MM.1S (cell line): ENCODE measurements at regions not wholly inside any gene's neighbourhood (a gene's known extent, or its start where the extent isn't known, plus 50 kb on each side); places are given as distances from the start of the nearest gene placed in this dataset.

Experiments
- DNase-seq: peaks from one replicate; pipeline ENCODE4 v3.0.0-alpha.2; 2015
- H2AFZ ChIP-seq: fragments of 300-600 bp; sonication (generic); 2 replicates; pipeline ENCODE4 v1.6.0; 2016; ENCODE audit warnings: antibody characterized with exemption, low read length
- H3F3A ChIP-seq: fragments of 300-600 bp; sonication (generic); 2 replicates; pipeline ENCODE4 v1.6.1; 2016; ENCODE audit warnings: mild to moderate bottlenecking, antibody characterized with exemption, low read length, moderate library complexity, mixed read lengths; ENCODE audit not compliant: insufficient read depth
- H3K27ac ChIP-seq: fragments of 300-600 bp; sonication (generic); 2 replicates; pipeline ENCODE4 v1.5.1; 2016; ENCODE audit warnings: mild to moderate bottlenecking, low read length
- H3K27me3 ChIP-seq: fragments of 300-600 bp; sonication (generic); replicated peaks from 2 replicates; pipeline ENCODE4 v1.6.0; 2016; ENCODE audit warnings: low read length; ENCODE audit not compliant: insufficient read depth
- H3K36me3 ChIP-seq: fragments of 300-600 bp; sonication (generic); replicated peaks from 2 replicates; pipeline ENCODE4 v1.6.1; 2016; ENCODE audit warnings: mild to moderate bottlenecking, low read length, mixed read lengths; ENCODE audit not compliant: insufficient read depth
- H3K4me1 ChIP-seq: fragments of 300-600 bp; sonication (generic); 2 replicates; pipeline ENCODE4 v1.6.1; 2016; ENCODE audit warnings: low read length, mixed read lengths
- H3K4me2 ChIP-seq: fragments of 300-600 bp; sonication (generic); 2 replicates; pipeline ENCODE4 v1.6.0; 2016; ENCODE audit warnings: low read depth, low read length
- H3K4me3 ChIP-seq: fragments of 300-600 bp; sonication (generic); 2 replicates; pipeline ENCODE4 v1.5.1; 2016; ENCODE audit warnings: low read length, mixed read lengths
- H3K79me2 ChIP-seq: fragments of 300-600 bp; sonication (generic); 2 replicates; pipeline ENCODE4 v1.6.1; 2016; ENCODE audit warnings: mixed run types, low read length, mixed read lengths
- H3K9ac ChIP-seq: fragments of 300-600 bp; sonication (generic); 2 replicates; pipeline ENCODE4 v1.6.1; 2016; ENCODE audit warnings: low read length, mixed read lengths
- H3K9me2 ChIP-seq: fragments of 300-600 bp; sonication (generic); replicated peaks from 2 replicates; pipeline ENCODE4 v1.6.1; 2016; ENCODE audit warnings: mild to moderate bottlenecking, low read length, mixed read lengths; ENCODE audit not compliant: insufficient read depth
- H3K9me3 ChIP-seq: fragments of 300-600 bp; sonication (generic); replicated peaks from 2 replicates; pipeline ENCODE4 v1.6.1; 2016; ENCODE audit warnings: mild to moderate bottlenecking, low read length, mixed read lengths; ENCODE audit not compliant: insufficient read depth
- H4K20me1 ChIP-seq: fragments of 300-600 bp; sonication (generic); 2 replicates; pipeline ENCODE4 v1.6.1; 2016; ENCODE audit warnings: mild to moderate bottlenecking, low read length, moderate library complexity, mixed read lengths; ENCODE audit not compliant: insufficient read depth
- CTCF ChIP-seq: fragments of 300-600 bp; sonication (generic); IDR thresholded peaks from 2 replicates; pipeline ENCODE4 v1.5.1; 2016; ENCODE audit warnings: antibody characterized with exemption, low read length, mixed read lengths
- EZH2 ChIP-seq: fragments of 300-600 bp; sonication (generic); optimal IDR thresholded peaks from 2 replicates; pipeline ENCODE3; 2017; ENCODE audit warnings: low read depth, mild to moderate bottlenecking, antibody characterized with exemption, low read length, mixed read lengths
- EZH2phosphoT487 ChIP-seq: fragments of 300-600 bp; sonication (generic); IDR thresholded peaks from 2 replicates; pipeline ENCODE4 v1.6.1; 2018; ENCODE audit warnings: antibody characterized with exemption, low read length

DNA sequence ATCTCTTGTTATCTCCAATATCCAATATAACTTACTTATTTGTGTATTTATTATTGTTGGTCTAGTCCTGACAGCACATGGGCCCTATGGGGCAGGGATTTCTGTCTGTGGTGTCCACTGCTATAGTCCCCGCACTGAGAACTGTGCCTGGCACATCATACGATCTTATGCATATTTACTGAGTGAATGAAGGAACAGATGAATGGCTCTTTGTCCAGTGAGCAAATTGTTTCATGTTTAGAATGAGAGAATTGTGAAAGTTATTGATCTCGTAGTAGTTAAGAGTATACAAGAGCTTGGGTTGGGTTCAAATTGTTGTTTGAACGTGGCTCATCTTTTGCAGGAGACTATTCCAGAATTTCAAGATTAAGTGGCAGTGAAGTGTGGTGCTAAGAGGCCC, 96.1 kb upstream of the SLC34A2 start:
- Histone ChIP-seq H3K4me1 (no peaks in the 10 kb centered on the region), H3F3A (no peaks in the 10 kb centered on the region), H3K9me3 (no peaks in the 10 kb centered on the region), H3K9me2 (no peaks in the 10 kb centered on the region), H3K27me3 (no peaks in the 10 kb centered on the region), H3K27ac (no peak overlapping the region), H3K4me3 (no peak overlapping the region), H3K9ac (no peak overlapping the region), H2AFZ (no peak overlapping the region), H3K36me3 (no peaks in the 10 kb centered on the region), H3K79me2 (no peaks in the 10 kb centered on the region), H4K20me1 (no peaks in the 10 kb centered on the region), H3K4me2 (no peak overlapping the region)
- TF ChIP-seq CTCF (no peak), EZH2 (no peak), EZH2phosphoT487 (no peak)
- DNase-seq, result no peak

DNA sequence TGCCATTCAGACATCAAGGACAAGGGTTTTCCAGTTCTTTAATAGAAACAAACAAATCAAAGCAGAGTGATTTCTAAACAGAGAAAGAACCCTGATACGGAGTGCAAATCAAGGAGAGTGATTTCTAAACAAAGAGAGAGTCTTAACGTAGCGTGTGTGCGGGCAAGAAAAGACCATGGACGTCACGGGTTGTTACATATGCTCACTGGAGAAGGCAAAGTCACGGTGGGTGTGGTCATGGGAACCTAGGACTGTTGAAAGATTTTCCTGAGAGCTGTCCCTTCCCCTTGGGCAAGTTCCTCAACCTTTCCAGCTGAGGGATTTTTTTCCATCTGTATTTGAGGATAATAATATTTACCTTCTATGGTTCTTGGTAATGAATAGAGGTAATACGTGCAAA, 95.0 kb upstream of the SLC34A2 start:
- H3K79me2 ChIP-seq, result no peaks in the 10 kb centered on the region
- no peaks in the 10 kb centered on the region for H3K4me1 ChIP-seq
- DNase-seq, result no peak
- no peaks in the 10 kb centered on the region for H4K20me1 ChIP-seq
- no peak overlapping the region for H2AFZ ChIP-seq
- no peak overlapping the region for H3K4me3 ChIP-seq
- no peaks in the 10 kb centered on the region for H3K9me3 ChIP-seq
- no peaks in the 10 kb centered on the region for H3F3A ChIP-seq
- H3K4me2 ChIP-seq, result no peak overlapping the region
- H3K27me3 ChIP-seq, result no peaks in the 10 kb centered on the region
- no peak for TF ChIP-seq EZH2
- no peak for TF ChIP-seq CTCF
- H3K27ac ChIP-seq, result no peak overlapping the region
- no peaks in the 10 kb centered on the region for H3K9me2 ChIP-seq
- H3K36me3 ChIP-seq, result no peaks in the 10 kb centered on the region
- H3K9ac ChIP-seq, result no peak overlapping the region

DNA sequence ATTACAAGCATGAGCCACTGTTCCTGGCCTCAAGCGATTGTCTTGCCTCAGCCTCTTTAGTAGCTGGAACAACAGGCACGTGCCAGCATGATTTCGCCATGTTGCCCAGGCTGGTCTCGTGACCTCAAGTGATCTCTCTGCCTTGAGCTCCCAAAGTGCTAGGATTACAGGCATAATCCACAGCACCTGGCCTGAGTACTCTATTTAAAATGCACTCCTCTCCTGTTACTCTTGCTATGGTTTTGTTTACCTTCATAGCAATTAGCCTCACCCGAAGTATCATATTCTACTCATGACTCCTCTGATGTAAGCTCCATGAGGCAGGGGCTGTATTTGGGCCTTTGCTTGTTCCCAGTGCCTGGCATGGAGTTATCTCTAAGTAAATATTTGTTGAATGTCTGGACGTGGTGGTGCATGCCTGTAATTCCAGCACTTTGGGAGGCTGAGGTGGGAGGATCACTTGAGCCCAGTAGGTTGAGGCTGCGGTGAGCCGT, 92.5 kb upstream of the SLC34A2 start:
- no peaks in the 10 kb centered on the region for H3K4me1 ChIP-seq
- TF ChIP-seq CTCF (no peak), EZH2 (no peak), EZH2phosphoT487 (no peak)
- H3K9me2 ChIP-seq, result no peaks in the 10 kb centered on the region
- H2AFZ ChIP-seq, result no peak overlapping the region
- no peaks in the 10 kb centered on the region for H3K79me2 ChIP-seq
- H3K27ac ChIP-seq, result no peak overlapping the region
- no peak overlapping the region for H3K4me2 ChIP-seq
- no peak for DNase-seq
- no peak overlapping the region for H3K4me3 ChIP-seq
- no peaks in the 10 kb centered on the region for H4K20me1 ChIP-seq
- no peak overlapping the region for H3K9ac ChIP-seq
- H3F3A ChIP-seq, result no peaks in the 10 kb centered on the region
- no peaks in the 10 kb centered on the region for H3K9me3 ChIP-seq
- no peaks in the 10 kb centered on the region for H3K27me3 ChIP-seq
- no peaks in the 10 kb centered on the region for H3K36me3 ChIP-seq
